ENCODE measurements at regions not wholly inside any gene's neighbourhood (a gene's known extent, or its start where the extent isn't known, plus 50 kb on each side); places are given as distances from the start of the nearest gene placed in this dataset.
"Not testable (repeated sequence)": the region's sequence is repeated elsewhere in the genome, so short reads cannot be mapped to it uniquely, and the experiment has no call there.

DNA sequence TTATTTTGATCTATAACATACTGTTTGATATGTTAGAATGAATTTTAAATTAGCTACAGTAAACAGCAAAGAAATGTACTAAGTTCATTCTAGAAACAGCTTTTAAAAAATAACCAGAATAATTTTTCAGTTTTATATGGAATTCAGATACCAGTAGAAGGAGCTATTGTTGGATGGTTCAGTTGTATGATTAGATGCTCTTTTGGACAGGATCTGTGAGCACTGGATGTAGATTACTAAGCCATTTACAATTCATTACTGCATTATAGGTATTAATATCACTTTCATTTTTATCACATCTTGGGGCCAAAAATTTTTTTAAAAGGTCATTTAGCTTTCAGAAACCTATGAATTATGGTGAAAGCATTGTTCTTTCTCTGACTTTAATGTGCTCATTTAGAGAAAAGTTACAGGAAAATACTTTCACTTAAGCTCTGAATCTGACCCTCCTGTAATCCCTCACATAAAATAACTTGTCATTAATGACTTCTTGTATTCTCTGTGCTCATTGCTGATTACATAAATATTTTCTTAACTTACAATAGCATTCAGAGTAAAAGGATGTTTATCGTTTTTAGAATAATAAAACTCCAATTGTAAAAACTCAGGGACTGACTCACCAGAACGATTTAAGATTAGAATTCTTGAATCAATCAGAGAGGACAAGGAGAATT, 750.2 kb downstream of the SLC4A3 start:
- DNase-seq = no peak

DNA sequence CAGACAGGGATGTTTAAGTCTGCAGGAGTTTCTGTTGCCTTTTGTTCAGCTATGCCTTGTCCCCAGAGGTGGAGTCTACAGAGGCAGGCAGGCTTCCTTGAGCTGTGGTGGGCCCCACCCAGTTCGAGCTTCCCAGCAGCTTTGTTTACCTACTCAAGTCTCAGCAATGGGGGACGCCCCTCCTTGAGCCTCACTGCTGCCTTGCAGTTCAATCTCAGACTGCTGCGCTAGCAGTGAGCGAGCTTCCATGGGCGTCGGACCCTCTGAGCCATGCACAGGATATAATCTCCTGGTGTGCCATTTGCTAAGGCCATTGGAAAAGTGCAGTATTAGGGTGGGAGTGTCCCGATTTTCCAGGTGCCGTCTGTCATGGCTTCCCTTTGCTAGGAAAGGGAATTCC, 760.3 kb downstream of the SLC4A3 start:
- DNase-seq = not testable (repeated sequence)

DNA sequence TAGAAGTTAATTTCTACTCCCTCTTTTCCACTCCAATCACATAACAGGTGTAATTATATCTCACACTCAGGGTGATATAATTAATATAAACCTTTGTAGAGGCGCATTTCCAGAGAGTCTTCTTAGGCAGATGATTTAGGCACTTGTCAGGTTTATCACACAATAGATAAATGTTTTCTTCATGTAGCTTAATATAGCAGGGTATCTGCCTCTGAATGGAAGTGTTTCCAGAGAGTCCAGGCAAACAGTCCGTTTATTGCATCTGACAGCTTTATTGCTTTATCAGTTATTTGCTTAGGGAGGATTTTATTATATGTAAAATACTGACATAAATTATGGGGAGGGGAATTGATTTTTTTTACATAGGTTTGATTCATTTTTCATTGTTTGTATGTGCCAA, 766.3 kb downstream of the SLC4A3 start:
- DNase-seq = no peak

DNA sequence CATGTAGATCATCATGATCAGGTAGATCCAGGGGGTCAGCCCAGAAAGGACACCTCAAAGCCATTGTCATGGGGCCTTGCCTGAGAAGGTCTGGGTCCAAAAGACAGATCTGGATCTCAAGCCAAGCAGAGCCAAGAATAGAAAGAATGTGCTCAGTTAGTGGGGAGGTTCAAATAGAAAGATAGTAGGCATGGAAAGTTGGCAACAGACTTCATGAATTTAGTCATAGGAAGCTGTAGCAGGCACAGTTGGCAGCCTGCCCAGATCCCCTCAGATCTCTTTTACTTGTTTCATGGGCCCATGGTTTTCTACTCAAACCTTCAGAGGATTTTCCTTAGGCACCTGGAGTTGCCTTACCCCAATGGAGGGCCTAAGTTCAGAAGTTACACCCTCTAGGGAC, 767.0 kb downstream of the SLC4A3 start:
- no peak for DNase-seq

DNA sequence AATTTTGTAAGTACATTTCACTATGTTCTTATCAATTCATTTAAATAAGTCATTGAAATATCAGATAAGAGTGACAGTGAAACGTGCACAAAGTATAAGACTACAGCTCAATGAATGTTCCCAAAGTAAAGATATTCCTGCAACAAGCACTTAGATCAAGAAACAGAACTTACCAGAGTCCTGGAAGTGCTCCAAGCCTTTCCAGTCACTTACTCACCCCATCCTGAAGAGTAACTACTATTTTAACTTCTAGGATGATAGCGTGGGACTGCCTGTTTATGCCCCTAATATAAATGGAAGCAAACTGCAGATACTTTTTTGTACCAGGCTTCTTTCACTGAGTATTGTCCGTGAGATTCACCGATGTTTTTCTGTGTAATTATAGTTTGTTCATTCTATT, 768.9 kb downstream of the SLC4A3 start:
- no peak for DNase-seq

DNA sequence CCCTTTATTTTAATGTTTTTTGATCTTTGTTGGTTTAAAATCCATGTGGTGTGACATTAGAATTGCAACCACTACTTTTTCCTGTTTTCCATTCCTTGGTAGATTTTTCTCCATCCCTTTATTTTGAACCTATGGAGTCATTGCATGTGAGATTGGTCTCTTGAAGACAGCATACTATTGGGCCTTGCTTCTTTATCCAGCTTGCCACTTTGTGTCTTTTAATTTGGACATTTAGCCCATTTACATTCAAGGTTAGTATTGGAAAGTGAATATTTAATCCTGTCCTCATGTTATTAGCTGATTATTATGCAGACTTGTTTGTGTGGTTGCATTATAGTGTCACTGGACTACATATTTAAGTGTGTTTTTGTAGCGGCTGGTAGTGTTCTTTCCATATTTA, 782.9 kb downstream of the SLC4A3 start:
- no peak for DNase-seq

DNA sequence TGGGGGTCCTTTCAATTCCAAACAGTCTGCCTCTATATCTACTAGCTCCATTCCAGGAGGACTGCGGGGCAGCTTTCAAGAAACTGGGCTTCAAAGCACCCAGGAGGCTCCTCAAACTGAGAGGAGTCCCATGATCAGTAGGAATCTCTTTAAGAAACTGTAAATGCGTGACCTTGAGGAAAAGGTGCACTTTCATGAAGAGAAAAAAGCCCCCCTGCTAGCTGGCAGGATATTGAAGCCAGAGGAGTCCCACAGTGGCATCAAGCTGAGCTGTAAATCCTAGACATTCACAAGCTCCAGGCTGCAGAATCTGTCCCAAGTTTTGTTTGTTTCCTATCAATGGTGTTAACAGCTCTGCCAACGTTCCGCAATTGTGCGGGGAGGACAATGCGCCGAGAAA, 790.1 kb downstream of the SLC4A3 start:
- DNase-seq = no peak

DNA sequence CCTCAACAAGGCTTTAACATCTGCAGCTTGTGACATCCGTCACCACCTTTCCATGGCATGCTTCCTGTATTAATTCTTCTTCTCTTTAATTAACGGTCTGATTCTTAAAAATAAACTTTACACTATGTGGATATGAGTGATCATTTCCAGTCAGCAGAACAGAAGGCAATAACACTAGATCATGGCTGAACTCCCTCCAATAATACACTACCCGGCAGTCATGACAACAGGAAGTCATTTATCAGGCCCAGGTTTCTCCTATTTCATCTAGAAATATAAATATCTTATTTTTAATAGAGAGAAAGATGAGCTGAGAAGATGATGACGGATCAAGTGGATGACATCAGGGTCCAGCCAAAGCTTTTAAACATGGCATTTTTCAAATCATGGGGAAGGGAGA, 792.2 kb downstream of the SLC4A3 start:
- DNase-seq = no peak

DNA sequence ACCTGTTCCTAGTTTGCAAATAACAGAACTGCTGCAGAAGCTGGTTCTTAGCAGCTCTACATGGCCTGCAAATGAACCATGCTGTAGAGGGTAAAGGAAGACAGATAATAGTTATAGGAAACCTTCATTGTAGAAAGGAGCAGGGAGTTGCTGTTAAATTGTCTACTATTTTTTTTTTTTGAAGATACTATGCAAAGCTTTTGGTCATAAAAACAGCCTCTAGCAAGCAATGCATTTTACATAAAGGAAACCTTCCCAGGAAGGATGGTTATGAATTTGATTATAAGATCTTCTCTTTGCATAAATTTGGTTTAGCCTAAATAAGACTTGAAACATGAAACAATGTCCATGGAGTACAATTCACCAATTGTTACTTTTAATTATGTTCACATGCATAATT, 793.4 kb downstream of the SLC4A3 start:
- DNase-seq = no peak

DNA sequence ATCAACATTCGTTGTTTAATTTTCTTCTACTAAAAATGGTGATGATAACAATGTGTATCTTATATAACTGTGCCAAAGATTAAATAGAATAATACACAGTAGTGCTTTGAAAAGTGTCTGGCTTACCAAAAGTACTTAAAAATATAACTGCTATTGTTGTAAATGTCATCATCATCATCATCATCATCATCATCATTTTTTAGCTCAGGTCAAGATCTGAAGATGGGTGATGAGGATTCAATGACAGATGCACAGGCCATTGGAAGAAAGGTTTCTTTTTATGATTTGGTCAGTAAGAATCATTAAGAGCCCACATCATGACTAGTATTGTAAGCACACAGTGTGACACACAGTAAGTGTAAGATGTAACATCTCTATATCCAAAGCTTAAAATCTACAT, 795.2 kb downstream of the SLC4A3 start:
- DNase-seq = no peak

DNA sequence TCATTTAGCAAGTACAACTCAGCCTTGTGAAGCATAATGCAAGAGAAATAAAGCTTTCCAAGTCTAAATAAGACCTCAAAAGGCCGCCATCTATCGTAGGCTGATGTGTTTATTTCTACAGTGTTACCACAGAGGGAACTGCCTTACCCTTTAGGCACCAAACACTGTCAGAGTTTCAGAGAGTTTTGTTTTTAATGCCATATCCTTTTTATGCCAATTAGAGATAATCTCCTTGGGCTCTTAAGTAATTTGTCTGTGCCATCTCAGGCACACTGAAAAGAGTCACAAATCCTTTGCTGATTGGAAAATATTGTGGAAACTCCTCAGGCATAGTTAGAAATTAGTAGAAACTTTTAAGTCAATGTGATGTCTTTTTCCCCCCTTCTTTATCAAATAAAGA, 797.1 kb downstream of the SLC4A3 start:
- no peak for DNase-seq

DNA sequence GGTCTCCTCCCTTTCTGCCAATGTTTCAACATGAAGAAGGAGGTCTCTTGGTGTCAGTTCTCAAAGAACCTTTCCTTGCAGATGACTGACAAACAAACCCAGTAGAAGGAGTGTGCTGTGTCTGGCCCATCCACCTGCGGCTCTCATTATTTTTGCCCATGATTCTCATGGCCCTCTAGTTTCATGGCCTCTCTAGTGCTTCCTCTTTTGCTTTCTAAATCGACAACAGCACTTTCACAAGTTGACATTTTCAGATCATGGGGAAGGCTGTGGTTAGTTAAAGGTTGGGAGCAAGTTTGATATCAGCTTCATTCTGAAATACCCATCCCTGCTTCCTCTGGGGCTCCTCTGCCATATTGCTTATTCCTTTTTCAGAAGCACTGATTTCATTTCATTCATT, 805.2 kb downstream of the SLC4A3 start:
- no peak for DNase-seq

DNA sequence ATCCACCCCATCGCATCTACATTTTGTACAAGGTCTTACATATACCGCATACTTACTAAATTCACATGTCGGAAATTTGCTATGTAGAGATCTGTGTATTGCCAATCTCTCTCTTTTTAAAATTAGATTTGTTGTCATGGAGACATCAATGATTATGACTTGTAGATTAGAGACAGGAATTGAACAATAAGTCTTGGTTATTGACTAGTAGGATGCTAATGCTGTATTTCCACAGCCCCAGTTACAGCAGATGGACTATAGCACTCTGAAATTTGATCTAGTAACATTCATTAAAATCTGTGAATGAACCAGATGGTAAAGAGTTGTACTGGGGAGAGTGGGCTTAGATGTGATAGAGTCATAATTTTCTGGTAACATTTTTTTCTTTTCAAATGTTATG, 805.7 kb downstream of the SLC4A3 start:
- no peak for DNase-seq

DNA sequence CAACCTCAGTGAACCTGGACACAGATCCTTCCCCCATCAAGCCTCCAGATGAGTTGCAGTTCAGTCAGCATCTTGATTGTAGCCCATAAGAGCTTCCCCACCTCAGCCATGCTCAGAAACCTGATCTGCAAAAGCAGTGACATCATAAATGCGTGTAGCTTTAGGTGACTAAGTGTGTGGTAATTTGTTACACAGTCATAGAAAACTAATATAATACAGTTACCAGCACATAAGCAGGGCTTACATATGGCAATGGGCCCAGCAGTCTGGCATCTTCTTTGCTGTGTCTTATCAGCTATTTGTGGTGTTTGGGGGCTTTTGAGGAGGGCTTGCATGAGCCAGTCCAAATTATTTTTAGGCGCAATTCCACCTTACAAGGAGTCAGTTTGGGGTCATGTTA, 807.0 kb downstream of the SLC4A3 start:
- DNase-seq = no peak

DNA sequence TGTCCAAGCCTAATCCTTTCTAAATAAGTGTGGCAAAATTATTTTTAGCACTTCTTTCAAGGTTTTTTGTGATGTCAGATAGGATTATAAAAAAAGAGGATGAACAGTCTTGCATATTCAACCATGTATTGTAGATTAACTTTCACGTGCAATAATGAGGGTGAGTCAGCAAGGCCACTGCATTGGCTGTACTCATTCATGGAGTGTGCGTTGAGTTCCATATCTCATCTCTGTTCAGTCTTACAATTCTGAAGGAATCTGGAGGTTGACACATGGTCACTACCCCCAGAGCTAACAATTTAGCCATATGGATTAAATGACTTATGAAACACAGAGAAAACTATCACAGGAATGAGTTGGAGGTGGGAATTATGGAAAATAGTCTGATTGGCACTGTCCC, 810.5 kb downstream of the SLC4A3 start:
- DNase-seq = no peak

DNA sequence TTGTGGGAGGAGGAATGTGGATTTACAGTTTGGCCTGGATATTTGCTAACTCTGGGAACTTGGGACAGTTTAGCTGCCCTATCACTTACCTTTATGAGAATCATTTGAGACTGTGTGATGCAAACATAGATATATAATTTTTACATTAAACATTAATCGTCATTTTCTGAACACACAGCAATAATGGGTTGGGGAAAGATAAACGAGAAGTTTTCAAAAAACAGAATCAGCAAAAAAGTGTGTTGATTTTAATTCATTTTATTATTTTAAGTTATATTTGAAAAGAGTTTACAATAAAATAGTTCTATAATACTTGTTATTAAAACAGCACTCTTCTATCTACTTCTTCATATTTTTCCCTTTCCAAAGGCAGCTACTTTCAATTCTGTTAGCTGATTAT, 813.3 kb downstream of the SLC4A3 start:
- DNase-seq = no peak

DNA sequence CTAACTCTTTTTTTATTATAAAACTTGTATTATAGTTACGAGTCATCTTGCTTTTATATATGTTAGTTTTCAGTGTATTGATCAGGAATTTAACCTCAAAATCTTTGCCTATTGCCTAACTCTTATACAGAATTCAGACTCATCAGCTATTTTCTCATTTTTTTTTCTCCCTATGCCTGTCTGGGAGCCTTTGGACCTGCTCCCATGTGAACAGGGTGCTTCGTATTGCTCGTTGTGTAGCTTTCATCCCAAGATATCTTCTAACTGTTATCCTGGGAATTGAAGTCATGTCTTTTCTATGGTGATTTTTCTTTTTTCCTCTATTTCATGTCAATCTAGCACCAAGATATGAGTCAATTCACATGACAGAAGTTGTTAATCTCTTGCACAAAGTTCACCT, 814.0 kb downstream of the SLC4A3 start:
- no peak for DNase-seq

DNA sequence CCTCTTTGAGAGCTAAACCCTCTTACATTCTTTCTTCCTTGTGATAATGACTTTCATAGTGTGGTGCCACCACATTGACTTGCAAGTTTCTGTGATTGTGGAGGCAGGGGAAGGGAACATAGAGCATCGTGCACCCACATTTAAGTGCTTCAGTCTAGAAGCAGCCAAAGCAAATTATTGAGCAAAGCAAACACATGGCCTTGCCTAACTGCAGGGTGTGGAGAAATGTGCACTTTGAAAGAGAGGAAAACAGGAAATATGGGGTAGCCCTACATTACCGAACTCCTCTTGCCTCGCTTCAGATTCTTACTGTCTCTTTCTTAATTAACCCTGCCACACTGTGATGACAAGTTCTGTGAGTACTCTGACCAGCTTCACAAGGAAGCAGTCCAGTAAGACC, 814.6 kb downstream of the SLC4A3 start:
- DNase-seq = no peak

DNA sequence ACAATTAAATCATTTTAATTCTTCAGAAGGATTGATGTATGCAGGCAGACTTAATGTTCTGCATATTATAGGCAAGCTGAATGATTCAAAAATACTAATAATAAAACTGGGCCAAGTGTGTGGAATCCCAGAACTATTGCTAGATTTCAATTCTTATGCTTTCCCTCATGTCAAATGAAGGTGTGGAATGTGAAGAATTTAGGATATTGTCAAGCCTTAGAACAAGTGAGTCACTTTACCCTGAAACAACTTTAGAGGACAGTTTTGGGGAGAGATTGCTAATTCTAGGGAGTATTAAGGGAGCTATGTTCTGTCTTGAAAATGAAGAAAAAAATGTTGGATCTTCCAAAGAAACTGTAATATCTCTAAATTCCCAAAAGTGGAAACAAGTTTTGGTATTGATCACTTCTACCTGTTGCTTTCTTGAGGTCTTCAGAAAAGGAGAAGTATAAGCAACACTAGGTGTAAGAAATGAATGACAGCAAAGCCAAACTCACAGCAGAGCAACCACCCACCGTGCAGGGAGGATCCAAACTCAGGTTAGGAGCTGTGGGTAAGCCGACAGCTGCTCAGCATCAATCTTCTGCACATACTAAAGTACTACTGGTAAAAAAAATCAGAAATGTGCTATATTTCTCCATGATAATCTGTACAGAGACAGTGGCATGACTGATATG, 818.1 kb downstream of the SLC4A3 start:
- no peak for DNase-seq

DNA sequence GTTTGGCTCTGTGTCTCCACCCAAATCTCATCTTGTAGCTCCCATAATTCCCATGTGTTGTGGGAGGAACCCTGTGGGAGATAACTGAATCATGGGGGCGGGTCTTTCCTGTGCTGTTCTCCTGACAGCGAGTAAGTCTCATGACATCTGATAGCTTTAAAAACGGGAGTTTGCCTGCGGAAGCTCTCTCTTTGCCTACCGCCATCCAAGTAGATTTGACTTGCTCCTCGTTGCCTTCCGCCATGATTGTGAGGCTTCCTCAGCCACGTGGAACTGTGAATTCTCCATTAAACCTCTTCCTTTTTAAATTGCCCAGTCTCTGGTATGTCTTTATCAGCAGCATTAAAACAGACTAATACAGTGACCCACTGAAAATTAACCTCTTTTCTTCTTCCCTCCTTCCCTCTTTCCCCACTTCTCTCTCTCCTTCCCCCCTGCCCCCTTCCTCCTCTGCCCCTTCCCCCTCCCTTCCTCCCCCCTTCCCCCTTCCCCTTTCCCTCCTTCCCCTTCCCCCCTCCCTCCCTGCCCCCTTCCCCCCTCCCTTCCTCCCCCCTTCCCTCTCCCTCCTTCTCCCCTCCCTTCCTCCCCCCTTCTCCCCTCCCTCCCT, 818.8 kb downstream of the SLC4A3 start:
- DNase-seq = no peak

DNA sequence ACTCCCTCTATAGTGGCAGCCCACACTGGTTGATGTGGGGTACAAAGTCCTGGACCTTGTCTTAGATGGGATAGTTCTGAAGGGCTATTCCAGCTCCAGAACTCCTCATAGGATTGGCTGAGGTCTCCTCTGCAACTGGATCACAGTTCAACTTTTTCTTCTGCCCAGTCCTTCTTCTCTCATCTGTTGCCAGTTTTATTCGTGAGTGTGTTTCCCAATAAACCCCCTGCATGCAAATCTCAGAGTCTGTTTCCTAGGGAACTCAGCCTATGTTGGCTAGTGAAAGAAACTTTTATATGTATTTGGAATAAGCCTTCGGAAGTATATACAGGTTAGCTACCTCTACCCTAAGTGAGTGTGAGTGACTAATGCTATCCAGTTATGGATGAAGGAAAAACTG, 823.4 kb downstream of the SLC4A3 start:
- no peak for DNase-seq

DNA sequence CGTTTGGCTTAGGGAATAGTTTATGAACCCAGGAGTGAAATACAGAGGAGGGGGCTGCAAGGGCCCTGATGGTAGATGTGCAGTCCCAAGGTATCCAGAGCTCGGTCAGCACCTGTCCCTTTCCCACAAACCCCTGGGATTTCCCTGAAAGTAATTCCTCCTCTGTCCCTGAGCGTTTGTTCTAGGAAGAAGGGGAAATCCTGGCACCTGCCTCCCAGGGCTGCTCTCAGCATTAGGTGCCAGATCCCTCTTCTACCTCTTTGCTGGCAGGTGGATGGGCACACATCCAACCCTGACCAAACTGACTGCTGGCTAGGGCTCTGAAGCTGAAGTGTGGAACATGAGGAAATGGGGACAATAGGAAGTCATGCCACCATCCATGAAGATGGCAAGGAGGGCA, 824.0 kb downstream of the SLC4A3 start:
- DNase-seq = no peak

DNA sequence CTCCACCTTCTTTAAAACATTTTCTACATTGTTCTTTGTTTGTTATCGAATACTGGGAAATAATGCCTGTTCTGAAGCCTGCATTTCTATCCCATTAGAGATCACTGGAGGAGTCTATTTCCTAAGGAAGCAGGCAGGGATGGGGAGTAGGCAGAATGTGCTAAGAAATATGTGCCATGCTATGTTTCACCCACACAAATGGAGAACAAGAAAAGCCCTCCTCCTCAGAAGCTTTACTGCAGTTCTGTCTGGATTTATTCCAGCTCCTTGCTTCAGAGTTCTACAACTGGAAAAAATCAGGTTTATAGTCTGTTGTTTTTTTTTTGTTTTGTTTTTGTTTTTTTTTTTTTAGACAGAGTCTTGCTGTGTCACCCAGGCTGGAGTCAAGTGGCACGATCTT, 825.1 kb downstream of the SLC4A3 start:
- no peak for DNase-seq

DNA sequence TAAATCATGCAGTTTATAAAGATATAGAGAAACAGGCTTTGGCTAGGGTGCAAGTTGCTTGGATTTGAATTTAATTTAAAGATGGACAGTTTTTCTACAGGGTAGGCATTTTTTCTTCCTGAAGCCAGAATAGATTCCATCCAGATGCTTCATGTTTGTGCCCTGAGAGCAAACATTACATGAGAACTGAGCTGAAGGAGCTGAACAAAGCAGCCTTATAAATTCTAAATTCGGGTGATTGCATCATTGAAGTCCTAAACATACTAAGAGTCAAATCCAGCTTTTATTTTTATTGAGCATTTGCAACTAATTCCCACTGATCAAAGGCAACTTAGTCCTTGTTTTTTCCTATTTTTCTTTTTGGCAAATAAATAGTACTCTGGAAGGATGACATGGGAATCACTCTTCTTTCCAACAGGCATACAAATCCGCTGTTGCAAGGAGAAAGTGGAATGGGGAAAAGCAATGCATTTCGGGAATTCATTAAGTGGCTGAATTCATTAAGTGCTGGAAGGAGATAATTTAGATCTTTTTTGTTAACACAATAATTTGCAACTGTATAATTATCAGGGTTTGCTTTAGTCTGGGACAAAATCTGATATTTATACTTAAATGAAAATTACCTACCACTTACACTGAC, 828.0 kb downstream of the SLC4A3 start:
- no peak for DNase-seq
